Keratinocyte (primary cell): ENCODE measurements at regions not wholly inside any gene's neighbourhood (a gene's known extent, or its start where the extent isn't known, plus 50 kb on each side); places are given as distances from the start of the nearest gene placed in this dataset.

Experiments used
- DNase-seq: peaks from one replicate; pipeline ENCODE4 v3.0.0-alpha.2; 2011; ENCODE audit warnings: low read depth, missing footprints, low spot score
- FAIRE-seq: peaks from 2 replicates; lab custom pipeline; 2011; peaks lifted over from hg19 to GRCh38; lab: Jason Lieb, UNC
- H2AFZ ChIP-seq: 2 replicates; pipeline ENCODE4 v1.6.0; 2012; ENCODE audit warnings: low read length, control low read depth, inconsistent platforms; ENCODE audit not compliant: control insufficient read depth
- H3K27ac ChIP-seq: 2 replicates; pipeline ENCODE4 v1.5.1; 2011; ENCODE audit warnings: low read length; ENCODE audit not compliant: control insufficient read depth, insufficient read depth
- H3K27me3 ChIP-seq: 3 replicates; pipeline ENCODE4 v1.6.0; 2011; ENCODE audit warnings: low read length; ENCODE audit not compliant: control insufficient read depth, insufficient read depth; ENCODE audit errors: extremely low read depth
- H3K36me3 ChIP-seq, 2 experiments: 2 replicates in 1 of 2; 3 replicates in 1 of 2; pipeline ENCODE4 v1.5.1; 2011; ENCODE audit warnings: low read length in 2 of 2, mild to moderate bottlenecking in 1 of 2; ENCODE audit not compliant: control insufficient read depth in 2 of 2, insufficient read depth in 2 of 2; ENCODE audit errors: extremely low read depth in 1 of 2
- H3K4me1 ChIP-seq: 3 replicates; pipeline ENCODE4 v1.5.1; 2011; ENCODE audit warnings: low read length; ENCODE audit not compliant: control insufficient read depth, insufficient read depth; ENCODE audit errors: extremely low read depth
- H3K4me2 ChIP-seq: 3 replicates; pipeline ENCODE4 v1.6.0; 2011; ENCODE audit warnings: low read depth, low read length; ENCODE audit not compliant: control insufficient read depth, insufficient read depth; ENCODE audit errors: extremely low read depth
- H3K4me3 ChIP-seq, 3 experiments: fragments of 200-600 bp in 1 of 3; sonication (generic) in 1 of 3; 2 replicates in 2 of 3; 3 replicates in 1 of 3; pipeline ENCODE4 v1.5.1; 2011 to 2016; ENCODE audit warnings: low read length in 3 of 3, mild to moderate bottlenecking in 3 of 3, control low read depth in 2 of 3, inconsistent platforms in 1 of 3, low read depth in 1 of 3, mixed read lengths in 1 of 3, mixed run types in 1 of 3, moderate library complexity in 1 of 3; ENCODE audit not compliant: control insufficient read depth in 2 of 3, insufficient read depth in 2 of 3; ENCODE audit errors: extremely low read depth in 1 of 3
- H3K79me2 ChIP-seq: 2 replicates; pipeline ENCODE4 v1.6.0; 2012; ENCODE audit warnings: low read length; ENCODE audit not compliant: control insufficient read depth, insufficient read depth
- H3K9ac ChIP-seq: 3 replicates; pipeline ENCODE4 v1.6.0; 2011; ENCODE audit warnings: low read length; ENCODE audit not compliant: control insufficient read depth, insufficient read depth; ENCODE audit errors: extremely low read depth
- H3K9me1 ChIP-seq: 3 replicates; pipeline ENCODE4 v1.6.0; 2011; ENCODE audit warnings: low read length; ENCODE audit not compliant: control insufficient read depth, insufficient read depth; ENCODE audit errors: extremely low read depth
- H3K9me3 ChIP-seq: 2 replicates; pipeline ENCODE4 v1.5.1; 2012; ENCODE audit warnings: low read depth, low read length; ENCODE audit not compliant: control insufficient read depth
- H4K20me1 ChIP-seq: 3 replicates; pipeline ENCODE4 v1.6.0; 2011; ENCODE audit warnings: low read length; ENCODE audit not compliant: control insufficient read depth, insufficient read depth; ENCODE audit errors: extremely low read depth
- CTCF ChIP-seq, 3 experiments: IDR thresholded peaks in 1 of 3; conservative IDR thresholded peaks in 1 of 3; optimal IDR thresholded peaks in 1 of 3; 2 replicates in 2 of 3; 3 replicates in 1 of 3; pipeline versions ENCODE3 to v1.5.1; 2011; ENCODE audit warnings: low read length in 3 of 3, mild to moderate bottlenecking in 3 of 3, moderate library complexity in 2 of 3, control low read depth in 1 of 3, inconsistent platforms in 1 of 3; ENCODE audit not compliant: insufficient read depth in 2 of 3; ENCODE audit errors: extremely low read depth in 1 of 3
- EZH2 ChIP-seq: IDR thresholded peaks from one replicate; pipeline ENCODE4 v1.6.1; 2012; ENCODE audit warnings: inconsistent platforms, mild to moderate bottlenecking, low read length, moderate library complexity
- dilution Hi-C: fragments of 300-500 bp; cut with MboI; formaldehyde crosslinking; loops from one replicate; pipeline ENCODE4 v1.7.0; 2020; ENCODE audit warnings: low sequenced_read_pairs; ENCODE audit not compliant: extremely low pct_ligation_motif_present

- no peaks in the 10 kb centered on the region for H3K79me2 ChIP-seq
- no peak overlapping the region for H3K9ac ChIP-seq
- H4K20me1 ChIP-seq, result no peaks in the 10 kb centered on the region
- H3K4me1 ChIP-seq, result no peaks in the 10 kb centered on the region
- no peak overlapping the region for H3K4me3 ChIP-seq
- H3K27ac ChIP-seq, result no peak overlapping the region
- no peaks in the 10 kb centered on the region for H3K9me3 ChIP-seq
- DNase-seq, result no peak
- no peaks in the 10 kb centered on the region for H3K27me3 ChIP-seq
- dilution Hi-C loops, result no loop called here
- TF ChIP-seq CTCF (optimal IDR thresholded peaks at IDR 0.05 in 1 of 3, IDR thresholded peaks at IDR 0.05 in 1 of 3, conservative IDR thresholded peaks at IDR 0.05 in 1 of 3; ENCODE audit: extremely low read depth in 1 of 3, insufficient read depth in 2 of 3, low read length in 3 of 3), result no peak
- TF ChIP-seq EZH2, result no peak
- no peak for FAIRE-seq
- no peaks in the 10 kb centered on the region for H3K36me3 ChIP-seq
- no peak overlapping the region for H2AFZ ChIP-seq
- no peak overlapping the region for H3K4me2 ChIP-seq
- no peaks in the 10 kb centered on the region for H3K9me1 ChIP-seq
These were observed 1920.9 kb upstream of the PCDH20 start for GRCh38 chr13:63336549-63336948.

- H3K4me2 ChIP-seq, result no peak overlapping the region
- dilution Hi-C loops, result no loop called here
- no peak overlapping the region for H3K9ac ChIP-seq
- no peaks in the 10 kb centered on the region for H3K9me3 ChIP-seq
- H3K27ac ChIP-seq, result no peak overlapping the region
- no peak overlapping the region for H3K4me3 ChIP-seq
- no peak for DNase-seq
- no peaks in the 10 kb centered on the region for H3K27me3 ChIP-seq
- H3K36me3 ChIP-seq, result no peaks in the 10 kb centered on the region
- no peaks in the 10 kb centered on the region for H3K79me2 ChIP-seq
- TF ChIP-seq CTCF (optimal IDR thresholded peaks at IDR 0.05 in 1 of 3, IDR thresholded peaks at IDR 0.05 in 1 of 3, conservative IDR thresholded peaks at IDR 0.05 in 1 of 3; ENCODE audit: extremely low read depth in 1 of 3, insufficient read depth in 2 of 3, low read length in 3 of 3) (no peak), EZH2 (no peak)
- FAIRE-seq, result no peak
- no peak overlapping the region for H2AFZ ChIP-seq
- no peaks in the 10 kb centered on the region for H3K4me1 ChIP-seq
- no peaks in the 10 kb centered on the region for H4K20me1 ChIP-seq
- no peaks in the 10 kb centered on the region for H3K9me1 ChIP-seq
These were observed 1911.9 kb upstream of the PCDH20 start for GRCh38 chr13:63327584-63327983.
